Left lung (tissue), 4 donors: ENCODE measurements at regions not wholly inside any gene's neighbourhood (a gene's known extent, or its start where the extent isn't known, plus 50 kb on each side); places are given as distances from the start of the nearest gene placed in this dataset.

Source experiments
- ATAC-seq: fragments of 200-7000 bp; cut with Tn5 transposase; one replicate; pipeline ENCODE4 v1.9.1; 2020; ENCODE audit warnings: moderate library complexity
- DNase-seq, 4 donors: peaks; one replicate each; pipeline ENCODE4 v3.0.0-alpha.2; 2013 to 2020
- H3K27ac ChIP-seq, 2 donors: fragments of 200-600 bp; sonication (generic) in 1 of 2; one replicate each; pipeline versions ENCODE4 v1.5.0 to v1.8.0; 2020 to 2021
- H3K27me3 ChIP-seq, 2 donors: fragments of 200-600 bp; sonication (generic) in 1 of 2; one replicate each; pipeline versions ENCODE4 v1.5.0 to v1.8.0; 2020 to 2021
- H3K36me3 ChIP-seq, 2 donors: fragments of 200-600 bp; sonication (generic) in 1 of 2; one replicate each; pipeline versions ENCODE4 v1.5.0 to v1.8.0; 2020 to 2021
- H3K4me1 ChIP-seq, 2 donors: fragments of 200-600 bp; one replicate each; pipeline ENCODE4 v1.8.0; 2021
- H3K4me3 ChIP-seq, 2 donors: fragments of 200-600 bp; sonication (generic) in 1 of 2; one replicate each; pipeline versions ENCODE4 v1.5.0 to v1.8.0; 2020 to 2021; ENCODE audit warnings: mild to moderate bottlenecking in 1 of 2
- H3K9me3 ChIP-seq, 2 donors: fragments of 200-600 bp; sonication (generic) in 1 of 2; one replicate each; pipeline versions ENCODE4 v1.5.0 to v1.8.0; 2020 to 2021
- CTCF ChIP-seq, 2 donors: fragments of 200-600 bp; sonication (generic) in 1 of 2; IDR thresholded peaks; one replicate each; pipeline versions ENCODE4 v1.5.0 to v1.8.0; 2021; ENCODE audit warnings: antibody characterized with exemption in 2 of 2
- intact Hi-C, 2 donors: fragments of 100-400 bp; cut with DNase I; formaldehyde crosslinking; loops; one replicate each; pipeline versions ENCODE4 v1.11.2 to v1.14.2; 2022
- donor health status: DM: no; HTN: yes; CAD: no.
- donor health status: DM: no; HTN: no; CAD: no.

- Histone ChIP-seq H3K27ac (no peak overlapping the region), H3K4me1 (no peaks in the 10 kb centered on the region), H3K27me3 (no peaks in the 10 kb centered on the region), H3K4me3 (no peak overlapping the region), H3K36me3 (no peaks in the 10 kb centered on the region), H3K9me3 (no peaks in the 10 kb centered on the region)
- no peak for DNase-seq
- TF ChIP-seq CTCF (IDR thresholded peaks at IDR 0.05), result no peak
- intact Hi-C loops, result no loop called here
- no peak for ATAC-seq
These were observed 495.7 kb downstream of the RAPGEF2 start for GRCh38 chr4:159598602-159599001.

- no peak for TF ChIP-seq CTCF (IDR thresholded peaks at IDR 0.05)
- intact Hi-C loops, result no loop called here
- no peaks in the 10 kb centered on the region for H3K4me1 ChIP-seq
- no peak overlapping the region for H3K4me3 ChIP-seq
- DNase-seq (no peak), ATAC-seq (no peak)
- H3K9me3 ChIP-seq, result no peaks in the 10 kb centered on the region
- H3K36me3 ChIP-seq, result no peaks in the 10 kb centered on the region
- no peaks in the 10 kb centered on the region for H3K27me3 ChIP-seq
- no peak overlapping the region for H3K27ac ChIP-seq
These were observed 497.2 kb downstream of the RAPGEF2 start for GRCh38 chr4:159600061-159600460.

- Histone ChIP-seq H3K4me3 (no peak overlapping the region), H3K4me1 (no peaks in the 10 kb centered on the region), H3K9me3 (no peaks in the 10 kb centered on the region), H3K36me3 (no peaks in the 10 kb centered on the region), H3K27me3 (no peaks in the 10 kb centered on the region), H3K27ac (no peak overlapping the region)
- no peak for ATAC-seq
- intact Hi-C loops, result no loop called here
- TF ChIP-seq CTCF (IDR thresholded peaks at IDR 0.05), result no peak
- no peak for DNase-seq
These were observed 501.9 kb downstream of the RAPGEF2 start for GRCh38 chr4:159604781-159605180.

DNA sequence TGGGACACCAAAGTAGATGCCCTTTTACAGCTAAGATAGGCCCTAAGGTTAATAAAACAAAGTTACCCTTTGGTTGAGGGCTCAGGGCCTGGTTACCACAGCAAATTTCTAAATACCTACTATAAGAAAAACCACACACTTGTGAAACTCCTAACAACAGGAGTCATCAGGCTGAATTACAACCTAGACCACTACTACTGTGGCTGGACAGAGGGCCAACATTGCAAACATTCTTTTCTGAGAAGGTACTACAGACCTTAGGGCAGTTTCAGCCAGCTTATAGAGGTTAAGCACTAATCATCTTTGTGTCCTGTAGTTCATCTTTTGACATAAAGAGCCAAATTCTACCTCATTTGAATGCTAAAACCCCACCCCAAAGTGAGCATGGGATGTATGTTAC is 504.0 kb downstream of the RAPGEF2 start:
- Histone ChIP-seq H3K9me3 (no peaks in the 10 kb centered on the region), H3K4me1 (no peaks in the 10 kb centered on the region), H3K4me3 (no peak overlapping the region), H3K27ac (no peak overlapping the region), H3K27me3 (no peaks in the 10 kb centered on the region), H3K36me3 (no peaks in the 10 kb centered on the region)
- intact Hi-C loops, result no loop called here
- DNase-seq (no peak), ATAC-seq (no peak)
- TF ChIP-seq CTCF (IDR thresholded peaks at IDR 0.05), result no peak

DNA sequence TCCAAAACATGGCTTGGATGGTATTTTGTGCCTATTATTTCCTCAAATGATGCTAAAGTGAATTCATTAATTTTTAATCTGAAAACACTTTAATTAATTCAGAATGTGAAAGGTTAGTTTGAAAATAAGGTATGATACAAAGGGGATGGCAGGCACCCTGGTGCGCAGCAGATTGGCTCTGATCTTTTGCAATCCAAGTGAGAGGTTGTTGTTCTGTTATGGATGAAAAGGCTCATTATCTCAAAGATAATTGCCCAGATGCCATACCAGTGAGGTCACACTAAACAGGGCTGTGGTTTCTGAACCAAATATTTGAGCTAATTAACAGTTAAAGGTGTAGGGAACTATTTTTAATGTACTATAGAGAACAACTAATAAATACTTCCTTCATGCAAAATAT is 504.9 kb downstream of the RAPGEF2 start:
- ATAC-seq, result no peak
- Histone ChIP-seq H3K27ac (no peak overlapping the region), H3K36me3 (no peaks in the 10 kb centered on the region), H3K4me3 (no peak overlapping the region), H3K27me3 (no peaks in the 10 kb centered on the region), H3K9me3 (no peaks in the 10 kb centered on the region), H3K4me1 (no peaks in the 10 kb centered on the region)
- intact Hi-C loops, result no loop called here
- TF ChIP-seq CTCF (IDR thresholded peaks at IDR 0.05), result no peak
- no peak for DNase-seq
